GM18505 (cell line): ENCODE measurements at regions not wholly inside any gene's neighbourhood (a gene's known extent, or its start where the extent isn't known, plus 50 kb on each side); places are given as distances from the start of the nearest gene placed in this dataset.

Experiments
- ATAC-seq: cut with Tn5 transposase; IDR thresholded peaks from one replicate; pipeline ENCODE4 v1.9.1; 2021; ENCODE audit not compliant: unreplicated experiment
- POLR2A ChIP-seq: IDR thresholded peaks from 4 replicates; pipeline ENCODE4 v1.6.1; 2011; ENCODE audit warnings: borderline replicate concordance; ENCODE audit not compliant: insufficient read depth, insufficient read length; ENCODE audit errors: extremely low read depth

GRCh38 chr6:71043902-71044301, 87.0 kb upstream of the B3GAT2 start:
- TF ChIP-seq POLR2A, result no peak
- ATAC-seq, result peak; percentile 55

DNA sequence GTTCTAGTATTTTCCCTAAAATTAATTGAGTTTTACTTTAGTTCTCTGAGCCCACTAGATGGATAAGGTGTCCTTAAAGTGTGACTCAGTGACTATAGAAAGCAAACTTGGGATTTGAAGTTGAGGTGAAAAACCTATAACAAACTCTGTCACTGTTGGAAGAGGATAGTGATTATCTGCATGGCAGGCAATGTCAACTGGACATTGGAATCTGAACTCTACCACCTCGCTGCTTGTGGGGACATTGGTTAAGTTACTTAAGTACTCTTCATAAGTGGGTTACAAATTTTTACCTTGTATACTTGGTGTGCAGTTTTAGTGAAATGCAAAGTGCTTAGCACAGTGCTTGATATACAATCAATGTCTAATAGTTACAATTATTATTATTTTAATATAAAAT, 87.9 kb upstream of the B3GAT2 start:
- no peak for ATAC-seq
- TF ChIP-seq POLR2A, result no peak

GRCh38 chr6:71045296-71045695, 88.4 kb upstream of the B3GAT2 start:
- ATAC-seq, result no peak
- no peak for TF ChIP-seq POLR2A

GRCh38 chr6:71047417-71047816, 90.6 kb upstream of the B3GAT2 start:
- no peak for ATAC-seq
- no peak for TF ChIP-seq POLR2A

- no peak for TF ChIP-seq POLR2A
- no peak for ATAC-seq
Observed at GRCh38 chr6:71048320-71049164, 91.7 kb upstream of the B3GAT2 start.

- TF ChIP-seq POLR2A, result no peak
- ATAC-seq, result no peak
Observed at GRCh38 chr6:71049198-71049770, 92.4 kb upstream of the B3GAT2 start.

DNA sequence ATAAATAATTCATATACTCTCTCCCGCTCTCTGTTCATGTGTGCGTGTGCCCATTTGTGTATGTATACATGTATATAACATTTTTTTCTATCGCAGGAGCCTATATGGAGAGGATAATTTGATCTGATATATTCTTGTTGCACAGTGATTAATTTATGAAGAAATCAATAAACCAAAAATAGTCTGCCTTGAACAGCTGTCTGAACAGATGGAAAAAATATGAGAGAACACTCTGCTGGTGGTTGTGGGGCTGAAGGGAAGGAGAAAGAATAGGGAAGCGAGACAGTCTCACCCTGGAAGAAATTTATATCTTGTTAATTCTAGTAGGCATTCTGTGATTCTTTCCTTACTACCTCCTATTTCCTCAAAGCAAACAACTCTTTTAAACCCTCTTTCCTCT, 96.6 kb upstream of the B3GAT2 start:
- no peak for ATAC-seq
- TF ChIP-seq POLR2A, result no peak

DNA sequence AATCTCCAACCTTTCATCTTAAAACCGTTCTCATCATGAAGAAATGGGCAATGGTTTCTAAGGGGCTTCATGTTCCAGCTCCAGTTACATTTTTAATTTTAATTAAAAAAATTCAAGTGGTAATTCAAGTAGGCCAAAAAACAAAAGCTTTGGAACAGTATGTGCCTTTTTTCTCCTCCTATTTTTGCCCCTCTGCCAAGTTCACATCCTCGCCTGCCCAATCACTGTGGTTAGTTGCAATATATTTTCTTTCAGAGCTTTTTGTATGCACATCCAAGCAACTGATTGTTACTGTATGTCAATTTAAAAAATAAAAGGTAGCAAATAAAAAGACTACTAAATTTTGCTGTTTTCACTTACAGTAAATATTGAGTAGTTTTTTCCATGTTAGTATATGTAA, 99.8 kb upstream of the B3GAT2 start:
- no peak for ATAC-seq
- no peak for TF ChIP-seq POLR2A

DNA sequence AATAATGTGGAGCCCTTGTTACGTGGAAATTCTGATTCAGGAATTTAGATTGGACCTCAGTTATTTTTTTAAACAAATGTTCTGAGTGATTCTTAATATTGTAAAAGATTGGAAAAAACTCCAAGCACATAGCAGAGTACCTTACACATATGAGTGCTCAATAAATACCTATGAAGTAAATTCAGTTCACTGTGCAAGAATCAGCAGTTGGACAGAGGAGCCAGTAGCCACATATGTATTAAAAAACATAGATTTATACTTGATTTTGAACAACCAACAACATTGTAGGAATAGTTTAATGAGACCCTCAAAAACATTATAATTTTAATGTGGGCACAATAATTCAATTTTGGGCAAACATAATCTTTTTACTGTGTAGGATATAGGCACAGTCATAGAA, 109.3 kb upstream of the B3GAT2 start:
- no peak for TF ChIP-seq POLR2A
- no peak for ATAC-seq

DNA sequence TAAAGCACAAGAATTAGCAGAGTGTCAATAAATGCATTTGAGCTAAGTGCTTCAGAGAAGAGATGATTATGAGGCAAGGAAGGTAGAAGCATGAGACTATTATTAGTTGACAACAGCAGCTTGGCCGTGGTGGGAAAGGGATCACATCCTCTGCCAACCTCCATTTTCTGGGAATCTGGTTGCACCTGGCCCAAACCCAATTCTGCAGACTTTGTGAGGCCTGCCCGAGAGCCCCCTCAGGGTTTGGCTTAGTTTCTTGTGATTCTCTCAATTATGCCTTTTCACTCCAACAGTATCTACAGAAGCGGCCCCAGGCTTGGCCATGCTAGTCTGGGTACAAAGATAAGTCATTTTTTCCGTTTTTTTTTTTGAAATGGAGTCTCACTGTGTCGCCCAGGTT, 111.0 kb upstream of the B3GAT2 start:
- no peak for ATAC-seq
- no peak for TF ChIP-seq POLR2A

- ATAC-seq, result no peak
- no peak for TF ChIP-seq POLR2A
Observed at GRCh38 chr6:71072508-71072907, 115.6 kb upstream of the B3GAT2 start.

DNA sequence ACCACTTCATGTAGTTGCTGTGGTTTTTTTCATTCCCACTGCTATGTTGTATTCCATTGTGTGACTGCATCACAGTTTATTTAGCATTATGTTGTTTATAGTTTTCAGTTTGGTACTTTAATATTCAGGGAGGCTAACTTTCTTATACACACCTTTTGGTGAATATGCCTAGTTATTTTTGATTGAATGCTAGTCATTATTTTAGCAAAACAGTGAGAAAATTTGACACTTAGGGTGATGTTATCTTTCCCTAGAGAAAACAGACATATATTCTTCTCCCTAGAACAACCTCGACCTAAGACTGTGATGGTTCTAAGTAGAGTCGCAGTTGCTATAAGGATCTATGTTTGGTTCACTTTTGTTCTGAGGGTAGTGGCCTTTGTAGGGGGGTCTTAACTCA, 120.8 kb upstream of the B3GAT2 start:
- no peak for ATAC-seq
- TF ChIP-seq POLR2A, result no peak

- TF ChIP-seq POLR2A, result no peak
- ATAC-seq, result no peak
Observed at GRCh38 chr6:71079677-71080076, 122.8 kb upstream of the B3GAT2 start.

DNA sequence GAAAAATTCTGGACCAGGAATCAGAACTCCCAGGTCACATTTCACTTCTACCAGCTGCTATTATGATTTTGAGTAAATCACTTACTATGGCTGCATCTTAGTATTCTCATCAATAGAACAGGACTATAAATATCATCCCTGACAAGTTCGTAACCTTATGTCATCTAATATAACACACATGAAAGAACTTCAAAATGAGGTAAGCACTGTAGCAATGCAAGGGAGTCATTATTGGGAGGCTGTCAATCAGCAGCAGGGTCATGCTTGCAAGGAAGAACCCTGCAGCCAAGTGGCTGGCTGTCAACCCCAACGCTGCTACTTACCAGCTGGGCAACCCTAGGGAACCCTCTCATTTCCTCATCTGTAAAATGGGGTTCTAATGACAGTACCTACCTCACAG, 123.3 kb upstream of the B3GAT2 start:
- ATAC-seq, result no peak
- TF ChIP-seq POLR2A, result no peak

GRCh38 chr6:71080826-71081225, 124.0 kb upstream of the B3GAT2 start:
- ATAC-seq, result no peak
- no peak for TF ChIP-seq POLR2A

DNA sequence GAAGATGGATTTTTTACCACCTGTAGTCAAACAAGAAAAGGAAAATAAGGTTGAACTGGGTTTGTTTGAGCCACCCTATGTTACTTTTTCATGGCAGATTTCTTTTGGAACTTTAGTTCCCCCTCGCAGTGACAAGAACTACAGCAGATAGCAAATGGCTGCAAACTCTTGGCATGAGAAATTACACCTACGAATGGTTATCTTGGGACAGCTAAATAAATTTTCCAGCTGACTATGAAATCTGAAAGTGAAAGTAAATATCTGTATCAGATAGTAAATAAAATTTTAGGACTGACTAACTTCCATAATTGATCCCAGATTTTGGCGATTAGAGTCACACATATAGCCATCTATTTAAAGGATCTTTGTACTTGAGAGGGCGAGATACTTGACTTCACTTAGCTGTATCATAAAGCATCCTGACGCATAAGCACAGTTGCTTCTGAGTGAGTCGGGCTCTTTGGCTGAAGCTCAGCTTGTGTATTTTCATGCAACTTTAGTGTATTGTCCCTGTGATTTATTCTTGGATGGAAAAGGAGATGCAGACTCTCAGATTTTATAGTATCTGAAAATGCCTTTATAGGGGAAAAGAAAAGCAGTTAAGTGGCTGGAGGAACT, 125.3 kb upstream of the B3GAT2 start:
- no peak for ATAC-seq
- TF ChIP-seq POLR2A, result no peak
